ENCODE measurements at regions not wholly inside any gene's neighbourhood (a gene's known extent, or its start where the extent isn't known, plus 50 kb on each side); places are given as distances from the start of the nearest gene placed in this dataset.

DNA sequence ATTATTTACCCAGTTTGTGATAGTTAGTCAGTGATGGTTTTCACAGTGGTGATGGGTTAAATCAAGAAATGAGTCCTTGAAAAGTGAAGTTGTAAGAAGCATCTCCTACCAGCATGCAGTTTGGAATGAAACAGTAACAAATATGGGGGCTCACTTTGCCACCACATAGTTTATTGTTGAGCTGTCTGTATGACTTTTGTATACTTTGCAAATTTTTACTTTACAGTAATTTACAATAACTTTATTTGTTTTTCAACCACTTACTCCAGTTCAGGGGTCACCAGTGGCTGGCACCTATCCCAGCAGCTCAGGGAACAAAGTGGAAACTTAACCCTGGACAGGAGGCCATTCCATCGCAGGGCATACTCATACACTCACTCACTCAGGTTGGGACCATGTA is 64.5 kb upstream of the ANKRD50 start:
- H3K4me2 ChIP-seq (ENCODE audit: low read depth, low read length), result no peak overlapping the region
- in situ Hi-C loops (cut with MboI; ENCODE audit: low sequenced_read_pairs), result no loop called here
- H3K4me1 ChIP-seq (ENCODE audit: control insufficient read depth, insufficient read depth, low read length), result peaks cover 2% of the 10 kb centered on the region; the same call in 1 of the 2 replicates
- no peak overlapping the region for H4K91ac ChIP-seq (ENCODE audit: insufficient read depth, low read depth, low read length)
- H2BK5ac ChIP-seq (ENCODE audit: low read depth, low read length, poor library complexity, severe bottlenecking), result no peak overlapping the region
- no peak overlapping the region for H2BK15ac ChIP-seq (ENCODE audit: low read depth, low read length)
- no peak overlapping the region for H4K5ac ChIP-seq (ENCODE audit: low read depth, low read length)
- ATAC-seq (ENCODE audit: low read depth) (peak; percentile 95), DNase-seq (peak; percentile 37)
- H2BK20ac ChIP-seq (ENCODE audit: low read depth, low read length), result no peak overlapping the region
- no peaks in the 10 kb centered on the region for H3K9me1 ChIP-seq (ENCODE audit: insufficient read depth, low read length)
- ChIA-PET POLR2A (ENCODE audit: unreplicated experiment) (no interaction called here), CTCF (no interaction called here)
- intact Hi-C loops (cut with micrococcal nuclease), result no loop called here
- no peak overlapping the region for H3K4me3 ChIP-seq (ENCODE audit: insufficient read depth, low read depth, low read length)
- no peaks in the 10 kb centered on the region for H3K36me3 ChIP-seq (ENCODE audit: control insufficient read depth, insufficient read depth, low read length)
- H3K18ac ChIP-seq (ENCODE audit: low read depth, low read length), result no peak overlapping the region
- no peaks in the 10 kb centered on the region for H3K9me3 ChIP-seq (ENCODE audit: control insufficient read depth, insufficient read depth, low read length)
- no peak overlapping the region for H3K14ac ChIP-seq (replicated peaks; ENCODE audit: low read depth, low read length)
- H3K4ac ChIP-seq (ENCODE audit: low read depth, low read length), result no peak overlapping the region
- no peak for TF ChIP-seq RCOR1 (IDR thresholded peaks at IDR 0.05; ENCODE audit: insufficient replicate concordance, low read length)
- no peak for TF ChIP-seq CHD1 (IDR thresholded peaks at IDR 0.05; ENCODE audit: low read depth, low read length)
- TF ChIP-seq USF2 (IDR thresholded peaks at IDR 0.05; ENCODE audit: low read depth, low read length), result no peak
- no peak for TF ChIP-seq MXI1 (IDR thresholded peaks at IDR 0.05; ENCODE audit: borderline replicate concordance, low read depth, low read length)
- TF ChIP-seq MAZ (IDR thresholded peaks at IDR 0.05; ENCODE audit: borderline replicate concordance, low read depth, low read length), result no peak
- TF ChIP-seq ELK1 (IDR thresholded peaks at IDR 0.05; ENCODE audit: borderline replicate concordance, low read depth, low read length), result no peak
- TF ChIP-seq BHLHE40 (IDR thresholded peaks at IDR 0.05; ENCODE audit: low read depth, low read length), result no peak
- no peak for TF ChIP-seq RAD21 (IDR thresholded peaks at IDR 0.05; ENCODE audit: low read length)
- no peak overlapping the region for H3K27ac ChIP-seq (ENCODE audit: insufficient read depth, low read length)
- dilution Hi-C loops (cut with HindIII; ENCODE audit: low sequenced_read_pairs, unreplicated experiment), result no loop called here
- no peaks in the 10 kb centered on the region for H3K79me1 ChIP-seq (ENCODE audit: low read depth in 1 of 2, low read length in 2 of 2)
- no peak overlapping the region for H3K23ac ChIP-seq (ENCODE audit: low read depth, low read length)
- no peak overlapping the region for H3K56ac ChIP-seq (ENCODE audit: extremely low read depth, insufficient read depth, low read length)
- H4K8ac ChIP-seq (ENCODE audit: low read depth in 2 of 2, low read length in 2 of 2), result no peak overlapping the region
- H2AK5ac ChIP-seq (ENCODE audit: low read depth, low read length), result no peak overlapping the region
- H2AFZ ChIP-seq (replicated peaks; ENCODE audit: low read length, poor library complexity), result no peak overlapping the region
- no CpG with 5 or more reads among the region's 1 CpG for WGBS, 2 experiments (ENCODE audit: extremely low coverage in 2 of 2, insufficient read length in 1 of 2)
- no TSS peak for BruUV-seq (replicated peaks)
- H4K20me1 ChIP-seq (ENCODE audit: insufficient read depth, low read length), result no peaks in the 10 kb centered on the region
- no peaks in the 10 kb centered on the region for H3K27me3 ChIP-seq (ENCODE audit: control insufficient read depth, insufficient read depth, low read length)
- no peak overlapping the region for H3K9ac ChIP-seq (ENCODE audit: low read depth, low read length)
- H2AK9ac ChIP-seq (replicated peaks; ENCODE audit: low read depth, low read length, poor library complexity), result no peak overlapping the region
- H2BK120ac ChIP-seq (ENCODE audit: low read depth, low read length), result no peak overlapping the region

All from IMR-90 (cell line).